Gastrocnemius medialis (tissue), 4 donors: ENCODE measurements at regions not wholly inside any gene's neighbourhood (a gene's known extent, or its start where the extent isn't known, plus 50 kb on each side); places are given as distances from the start of the nearest gene placed in this dataset.

Experiments used
- ATAC-seq, 2 donors: fragments of 150-250 bp; one replicate each; pipeline ENCODE4 v1.9.1; 2016
- DNase-seq, 2 donors: peaks; one replicate each; pipeline ENCODE4 v3.0.0-alpha.2; 2019
- H3K27ac ChIP-seq, 4 donors: fragments of 200-600 bp; sonication (generic); 1 replicate in 1 of 4; 2 replicates in 3 of 4; pipeline ENCODE4 v1.5.1; 2016 to 2018; ENCODE audit warnings: mild to moderate bottlenecking in 2 of 4, moderate library complexity in 1 of 4
- H3K27me3 ChIP-seq, 3 donors: fragments of 200-600 bp; sonication (generic) in 2 of 3; 1 replicate in 1 of 3; 2 replicates in 2 of 3; pipeline versions ENCODE4 v1.5.1 to v1.6.0; 2016 to 2019; ENCODE audit warnings: mild to moderate bottlenecking in 1 of 3, moderate library complexity in 1 of 3
- H3K36me3 ChIP-seq, 2 donors: fragments of 200-600 bp; sonication (generic) in 1 of 2; one replicate each; pipeline ENCODE4 v1.5.1; 2017 to 2018
- H3K4me1 ChIP-seq, 2 donors: fragments of 200-600 bp; sonication (generic) in 1 of 2; one replicate each; pipeline ENCODE4 v1.5.1; 2016 to 2017; ENCODE audit warnings: mild to moderate bottlenecking in 2 of 2
- H3K4me3 ChIP-seq, 4 donors: fragments of 200-600 bp; sonication (generic) in 3 of 4; 1 replicate in 1 of 4; 2 replicates in 3 of 4; pipeline ENCODE4 v1.5.1; 2016 to 2019; ENCODE audit warnings: mild to moderate bottlenecking in 2 of 4
- H3K9me3 ChIP-seq, 3 donors: fragments of 200-600 bp; sonication (generic) in 2 of 3; 1 replicate in 1 of 3; 2 replicates in 2 of 3; pipeline ENCODE4 v1.5.1; 2016 to 2019
- POLR2A ChIP-seq, 2 donors: fragments of 450-650 bp; IDR thresholded peaks; one replicate each; pipeline ENCODE4 v1.6.1; 2017; ENCODE audit warnings: antibody characterized with exemption in 2 of 2, mild to moderate bottlenecking in 2 of 2, moderate library complexity in 2 of 2
- in situ Hi-C, 4 donors: fragments of 200-750 bp; cut with MboI; loops; one replicate each; pipeline versions ENCODE4 v1.15.0 to v1.8.0; 2017; ENCODE audit warnings: low sequenced_read_pairs in 4 of 4
- intact Hi-C: fragments of 100-400 bp; cut with DNase I; formaldehyde crosslinking; loops from one replicate; pipeline ENCODE4 v1.15.1; 2023; ENCODE audit warnings: low total_unique reads
- TF ChIP-seq, protein P1 (sequence below), 5 experiments: fragments of 450-650 bp in 3 of 5; fragments of 200-600 bp in 2 of 5; sonication (generic) in 2 of 5; IDR thresholded peaks in 4 of 5; conservative IDR thresholded peaks in 1 of 5; 1 replicate in 4 of 5; 2 replicates in 1 of 5; pipeline ENCODE4 v1.5.1; 2016 to 2019; ENCODE audit warnings: antibody characterized with exemption in 5 of 5, mild to moderate bottlenecking in 3 of 5, moderate library complexity in 3 of 5

DNA sequence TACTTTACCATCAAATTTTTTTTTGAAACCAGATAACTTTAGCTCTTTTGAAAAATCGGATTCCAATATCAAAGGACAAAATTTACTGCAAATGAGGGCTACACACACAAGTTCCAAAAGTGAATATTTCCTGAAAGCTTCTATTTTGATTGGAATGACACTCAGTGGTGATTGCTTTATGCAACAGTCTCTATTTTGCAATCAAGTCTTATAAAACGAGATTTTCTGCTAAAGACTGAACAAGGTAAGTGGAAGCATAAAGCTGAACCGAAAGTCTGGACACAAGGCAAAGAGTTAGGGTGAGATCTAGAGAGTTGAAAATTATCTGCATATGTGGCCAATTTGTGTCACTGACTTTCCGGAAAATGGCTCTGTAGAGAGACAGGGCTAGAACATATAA is 145.0 kb upstream of the OSR1 start:
- TF ChIP-seq, protein P1, sequence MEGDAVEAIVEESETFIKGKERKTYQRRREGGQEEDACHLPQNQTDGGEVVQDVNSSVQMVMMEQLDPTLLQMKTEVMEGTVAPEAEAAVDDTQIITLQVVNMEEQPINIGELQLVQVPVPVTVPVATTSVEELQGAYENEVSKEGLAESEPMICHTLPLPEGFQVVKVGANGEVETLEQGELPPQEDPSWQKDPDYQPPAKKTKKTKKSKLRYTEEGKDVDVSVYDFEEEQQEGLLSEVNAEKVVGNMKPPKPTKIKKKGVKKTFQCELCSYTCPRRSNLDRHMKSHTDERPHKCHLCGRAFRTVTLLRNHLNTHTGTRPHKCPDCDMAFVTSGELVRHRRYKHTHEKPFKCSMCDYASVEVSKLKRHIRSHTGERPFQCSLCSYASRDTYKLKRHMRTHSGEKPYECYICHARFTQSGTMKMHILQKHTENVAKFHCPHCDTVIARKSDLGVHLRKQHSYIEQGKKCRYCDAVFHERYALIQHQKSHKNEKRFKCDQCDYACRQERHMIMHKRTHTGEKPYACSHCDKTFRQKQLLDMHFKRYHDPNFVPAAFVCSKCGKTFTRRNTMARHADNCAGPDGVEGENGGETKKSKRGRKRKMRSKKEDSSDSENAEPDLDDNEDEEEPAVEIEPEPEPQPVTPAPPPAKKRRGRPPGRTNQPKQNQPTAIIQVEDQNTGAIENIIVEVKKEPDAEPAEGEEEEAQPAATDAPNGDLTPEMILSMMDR (IDR thresholded peaks at IDR 0.05 in 4 of 5, conservative IDR thresholded peaks at IDR 0.05 in 1 of 5), result no peak
- TF ChIP-seq POLR2A (IDR thresholded peaks at IDR 0.05), result no peak
- ATAC-seq (no peak), DNase-seq (no peak)
- Histone ChIP-seq H3K27ac (no peak overlapping the region), H3K27me3 (peaks cover 0 to 3% (median 0%) of the 10 kb centered on the region in 3 donors), H3K4me1 (peaks cover 2 to 4% of the 10 kb centered on the region in 2 donors), H3K9me3 (no peaks in the 10 kb centered on the region), H3K4me3 (no peak overlapping the region), H3K36me3 (no peaks in the 10 kb centered on the region)
- in situ Hi-C loops, result no loop called here
- intact Hi-C loops, result no loop called here

DNA sequence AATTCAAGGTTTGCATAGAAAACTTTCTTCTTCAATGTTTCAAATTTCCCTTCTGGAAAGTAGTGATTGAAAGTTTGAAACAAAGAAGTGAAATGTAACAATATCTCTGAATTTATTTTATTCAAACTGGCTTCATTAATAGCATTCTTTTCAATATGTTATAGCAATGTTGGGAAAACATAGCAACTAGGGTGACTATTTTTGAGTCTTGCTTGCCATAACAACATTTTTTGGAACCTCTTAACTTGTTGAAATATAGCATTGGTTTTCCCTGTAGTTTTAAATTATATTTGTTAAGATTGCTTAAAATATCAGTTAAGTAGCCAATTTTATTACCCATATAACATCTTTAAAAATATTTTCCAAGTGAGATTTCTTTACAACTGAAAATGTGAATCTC is 141.7 kb upstream of the OSR1 start:
- H3K36me3 ChIP-seq, result no peaks in the 10 kb centered on the region

DNA sequence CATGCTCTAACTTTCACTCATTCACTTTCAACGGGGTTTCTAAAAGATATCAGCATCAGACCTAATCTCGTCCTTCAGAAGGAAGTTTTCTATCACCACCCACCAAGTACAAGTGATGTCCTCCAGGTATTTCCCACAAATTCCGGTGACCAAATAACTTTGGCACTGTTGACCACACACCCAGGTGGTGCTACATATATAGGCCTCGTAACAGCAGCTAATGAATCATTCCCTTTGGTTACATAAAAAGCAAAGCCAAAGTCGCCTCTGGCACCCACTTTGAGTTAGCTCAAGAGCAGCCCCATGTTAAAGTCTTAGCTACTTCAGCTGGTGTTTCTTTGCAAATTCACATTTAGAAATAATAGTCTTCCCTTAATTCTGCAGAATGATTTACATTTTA is 138.2 kb upstream of the OSR1 start:
- Histone ChIP-seq H3K9me3 (no peaks in the 10 kb centered on the region), H3K4me1 (no peaks in the 10 kb centered on the region), H3K27ac (no peak overlapping the region), H3K27me3 (peaks cover 0 to 3% (median 0%) of the 10 kb centered on the region in 3 donors), H3K4me3 (no peak overlapping the region), H3K36me3 (no peaks in the 10 kb centered on the region)
- TF ChIP-seq, protein P1 (IDR thresholded peaks at IDR 0.05 in 4 of 5, conservative IDR thresholded peaks at IDR 0.05 in 1 of 5), result no peak
- no peak for TF ChIP-seq POLR2A (IDR thresholded peaks at IDR 0.05)
- DNase-seq, result no peak
- in situ Hi-C loops, result no loop called here
- ATAC-seq, result no peak
- intact Hi-C loops, result no loop called here

More for the DNA sequence above, 141.7 kb upstream of the OSR1 start:
- in situ Hi-C loops, result no loop called here
- no peak for DNase-seq
- no peak overlapping the region for H3K4me3 ChIP-seq
- H3K9me3 ChIP-seq, result no peaks in the 10 kb centered on the region
- peaks cover 2 to 4% of the 10 kb centered on the region in 2 donors for H3K4me1 ChIP-seq
- intact Hi-C loops, result no loop called here
- TF ChIP-seq POLR2A (IDR thresholded peaks at IDR 0.05), result no peak
- TF ChIP-seq, protein P1 (IDR thresholded peaks at IDR 0.05 in 4 of 5, conservative IDR thresholded peaks at IDR 0.05 in 1 of 5), result no peak
- no peak for ATAC-seq
- peaks cover 0 to 3% (median 0%) of the 10 kb centered on the region in 3 donors for H3K27me3 ChIP-seq
- no peak overlapping the region for H3K27ac ChIP-seq

DNA sequence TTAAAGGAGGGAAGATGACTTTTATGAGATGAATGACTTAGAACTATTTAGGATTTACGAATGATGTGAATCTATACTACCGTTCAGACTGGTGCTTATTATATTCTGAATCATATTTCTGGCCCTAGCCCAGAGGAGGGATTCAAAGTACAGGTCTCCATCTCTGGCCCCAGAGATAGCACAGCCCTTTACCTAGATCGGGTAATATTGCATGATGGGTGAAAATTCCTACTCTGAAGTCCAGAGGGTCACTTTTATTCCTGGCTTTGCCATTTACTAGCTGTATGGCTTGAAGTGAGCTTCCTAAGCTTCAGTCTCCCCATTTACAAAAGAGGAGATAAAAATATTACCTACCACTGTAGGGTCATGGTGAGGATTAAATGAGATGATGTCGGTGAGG is 135.8 kb upstream of the OSR1 start:
- Histone ChIP-seq H3K4me3 (no peak overlapping the region), H3K27me3 (no peaks in the 10 kb centered on the region), H3K4me1 (no peaks in the 10 kb centered on the region), H3K9me3 (no peaks in the 10 kb centered on the region), H3K36me3 (no peaks in the 10 kb centered on the region), H3K27ac (no peak overlapping the region)
- TF ChIP-seq, protein P1 (IDR thresholded peaks at IDR 0.05 in 4 of 5, conservative IDR thresholded peaks at IDR 0.05 in 1 of 5), result no peak
- no peak for DNase-seq
- no peak for ATAC-seq
- in situ Hi-C loops, result no loop called here
- intact Hi-C loops, result no loop called here

DNA sequence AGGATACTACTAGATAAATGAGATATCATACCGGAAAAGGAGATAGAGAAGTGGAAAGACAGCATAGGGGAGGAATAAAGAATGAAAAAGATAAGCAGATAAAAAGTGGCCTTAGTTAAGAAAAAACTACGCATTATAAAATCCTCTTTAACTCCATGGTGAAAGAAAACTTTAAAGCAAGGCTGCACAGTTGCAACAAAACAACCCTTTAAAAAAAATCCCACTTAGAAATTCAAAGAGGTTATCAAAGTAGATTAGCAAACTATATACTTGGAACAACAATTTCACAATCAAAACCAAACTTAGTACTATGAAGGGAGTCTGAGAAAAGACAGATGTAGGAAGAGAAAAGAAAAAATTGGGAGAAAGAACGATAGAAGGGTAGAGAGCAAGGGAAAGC is 133.4 kb upstream of the OSR1 start:
- in situ Hi-C loops, result no loop called here
- no peaks in the 10 kb centered on the region for H3K9me3 ChIP-seq
- H3K27me3 ChIP-seq, result no peaks in the 10 kb centered on the region
- H3K36me3 ChIP-seq, result no peaks in the 10 kb centered on the region
- ATAC-seq (no peak), DNase-seq (no peak)
- TF ChIP-seq POLR2A (IDR thresholded peaks at IDR 0.05), result no peak
- TF ChIP-seq, protein P1 (IDR thresholded peaks at IDR 0.05 in 4 of 5, conservative IDR thresholded peaks at IDR 0.05 in 1 of 5), result no peak
- intact Hi-C loops, result no loop called here
- H3K4me3 ChIP-seq, result no peak overlapping the region
- H3K4me1 ChIP-seq, result no peaks in the 10 kb centered on the region
- H3K27ac ChIP-seq, result no peak overlapping the region
